Naive thymus-derived CD4-positive, alpha-beta T cell (primary cell): ENCODE measurements at regions not wholly inside any gene's neighbourhood (a gene's known extent, or its start where the extent isn't known, plus 50 kb on each side); places are given as distances from the start of the nearest gene placed in this dataset.

Source experiments
- ATAC-seq: fragments of 150-1000 bp; cut with Tn5 transposase; 2 replicates; pipeline ENCODE4 v1.10.0; 2021; ENCODE audit warnings: mild to moderate bottlenecking, moderate library complexity
- CTCF ChIA-PET: fragments of 350-600 bp; sonication (Branson Sonifier 250); formaldehyde crosslinking; loops from one replicate; lab custom pipeline; 2021; ENCODE audit warnings: antibody characterized with exemption; lab: Charles Lee
- POLR2A ChIA-PET: fragments of 350-600 bp; sonication (Branson Sonifier 250); formaldehyde crosslinking; loops from one replicate; lab custom pipeline; 2021; ENCODE audit warnings: antibody characterized with exemption, inconsistent platforms; lab: Charles Lee
- DNase-seq, 9 donors: peaks; one replicate each; pipeline versions ENCODE4 v3.0.0 to v3.0.0-alpha.2; 2020 to 2022; ENCODE audit warnings: mixed read lengths in 1 of 9
- H3K27ac ChIP-seq: one replicate; pipeline ENCODE4 v1.7.0; 2013; ENCODE audit warnings: mild to moderate bottlenecking, low read depth, low read length, moderate library complexity
- H3K27me3 ChIP-seq, 2 donors: one replicate each; pipeline ENCODE4 v1.7.0; 2013; ENCODE audit warnings: low read length in 2 of 2, mild to moderate bottlenecking in 2 of 2, moderate library complexity in 2 of 2; ENCODE audit not compliant: control insufficient read depth in 2 of 2, insufficient read depth in 2 of 2
- H3K36me3 ChIP-seq, 3 experiments: 1 replicate in 2 of 3; 2 replicates in 1 of 3; pipeline ENCODE4 v1.7.0; 2013; ENCODE audit warnings: low read length in 3 of 3, mild to moderate bottlenecking in 3 of 3, moderate library complexity in 1 of 3; ENCODE audit not compliant: insufficient read depth in 3 of 3, control insufficient read depth in 2 of 3
- H3K4me1 ChIP-seq, 2 donors: one replicate each; pipeline ENCODE4 v1.7.0; 2013; ENCODE audit warnings: low read length in 2 of 2, mild to moderate bottlenecking in 2 of 2, moderate library complexity in 1 of 2; ENCODE audit not compliant: control insufficient read depth in 2 of 2, insufficient read depth in 2 of 2
- H3K4me3 ChIP-seq: 2 replicates; pipeline ENCODE4 v1.7.0; 2013; ENCODE audit warnings: mild to moderate bottlenecking, low read length
- H3K9me3 ChIP-seq, 3 experiments: 1 replicate in 2 of 3; 2 replicates in 1 of 3; pipeline ENCODE4 v1.7.0; 2013; ENCODE audit warnings: low read length in 3 of 3; ENCODE audit not compliant: control insufficient read depth in 2 of 3
- H3K27ac Mint-ChIP-seq, 9 donors: one replicate each; pipeline ENCODE4 v1.8.0; 2020 to 2022; ENCODE audit warnings: mixed read lengths in 9 of 9, mild to moderate bottlenecking in 8 of 9, moderate library complexity in 5 of 9, inconsistent platforms in 2 of 9
- H3K27me3 Mint-ChIP-seq, 5 donors: one replicate each; pipeline ENCODE4 v1.8.0; 2021 to 2022; ENCODE audit warnings: mixed read lengths in 5 of 5, mild to moderate bottlenecking in 1 of 5
- H3K36me3 Mint-ChIP-seq, 5 donors: one replicate each; pipeline ENCODE4 v1.8.0; 2020 to 2022; ENCODE audit warnings: mixed read lengths in 5 of 5, mild to moderate bottlenecking in 3 of 5, inconsistent platforms in 1 of 5
- H3K4me1 Mint-ChIP-seq, 7 donors: one replicate each; pipeline ENCODE4 v1.8.0; 2020 to 2022; ENCODE audit warnings: mixed read lengths in 7 of 7, mild to moderate bottlenecking in 3 of 7, inconsistent platforms in 1 of 7
- H3K4me3 Mint-ChIP-seq, 10 donors: one replicate each; pipeline ENCODE4 v1.8.0; 2020 to 2022; ENCODE audit warnings: mild to moderate bottlenecking in 10 of 10, mixed read lengths in 10 of 10, moderate library complexity in 6 of 10, inconsistent platforms in 2 of 10
- H3K9me3 Mint-ChIP-seq, 11 donors: one replicate each; pipeline ENCODE4 v1.8.0; 2020 to 2022; ENCODE audit warnings: mixed read lengths in 11 of 11, mild to moderate bottlenecking in 4 of 11, inconsistent platforms in 1 of 11, moderate library complexity in 1 of 11
- intact Hi-C, 2 donors: fragments of 100-400 bp; cut with micrococcal nuclease; formaldehyde crosslinking; loops; one replicate each; pipeline ENCODE4 v1.15.1; 2023

DNA sequence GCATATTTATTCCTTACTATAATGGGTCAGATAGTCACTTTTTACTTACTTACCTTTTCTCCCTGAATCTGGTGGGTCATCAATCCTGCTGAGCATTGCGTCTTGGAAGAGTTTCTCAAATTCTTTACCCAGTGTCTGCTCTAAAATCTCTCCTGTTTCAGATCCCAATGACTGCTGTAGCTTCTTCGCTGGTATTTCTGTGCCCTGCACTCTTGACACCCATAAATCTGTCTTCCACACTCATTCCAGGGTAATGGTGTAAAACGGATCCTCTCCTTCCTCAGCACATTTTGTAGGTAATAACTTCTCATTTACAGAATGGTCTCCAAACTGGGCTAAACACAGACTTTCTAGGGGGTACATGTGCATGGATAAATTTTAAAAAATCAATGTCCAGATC is 407.4 kb downstream of the DMAC1 start:
- H3K27ac Mint-ChIP-seq: no peak overlapping the region
- ChIA-PET CTCF (no interaction called here), POLR2A (no interaction called here)
- H3K9me3 ChIP-seq: no peaks in the 10 kb centered on the region
- no peak overlapping the region for H3K4me3 Mint-ChIP-seq
- no peaks in the 10 kb centered on the region for H3K36me3 ChIP-seq
- H3K4me3 ChIP-seq: no peak overlapping the region
- no peaks in the 10 kb centered on the region for H3K9me3 Mint-ChIP-seq
- intact Hi-C loops: no loop called here
- H3K27ac ChIP-seq: no peak overlapping the region
- peaks cover 10 to 17% (median 12%) of the 10 kb centered on the region in 5 donors for H3K27me3 Mint-ChIP-seq
- DNase-seq (no peak), ATAC-seq (no peak)
- no peaks in the 10 kb centered on the region for H3K4me1 Mint-ChIP-seq
- no peaks in the 10 kb centered on the region for H3K36me3 Mint-ChIP-seq
- H3K27me3 ChIP-seq: no peaks in the 10 kb centered on the region
- H3K4me1 ChIP-seq: no peaks in the 10 kb centered on the region

DNA sequence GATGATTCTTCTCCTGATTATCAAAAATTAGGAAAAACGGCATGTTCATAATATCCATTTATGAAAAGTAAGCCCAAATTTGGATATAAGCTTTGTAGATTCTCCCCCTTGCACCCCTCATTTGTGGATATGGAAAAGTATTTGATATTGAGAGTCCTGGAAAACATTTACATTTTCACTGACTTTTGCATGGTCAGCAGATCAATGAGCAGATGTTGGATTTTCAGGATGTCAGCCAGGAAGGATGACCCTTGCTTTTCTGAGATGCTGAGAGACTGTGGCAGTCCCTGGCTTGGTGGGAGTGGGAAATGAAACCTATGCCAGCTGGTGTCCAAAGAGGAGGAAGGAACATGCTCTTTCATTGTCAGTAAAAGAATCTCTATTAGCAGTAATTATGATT is 410.8 kb downstream of the DMAC1 start:
- Histone ChIP-seq H3K27me3 (no peaks in the 10 kb centered on the region), H3K4me3 (no peak overlapping the region), H3K36me3 (no peaks in the 10 kb centered on the region), H3K4me1 (no peaks in the 10 kb centered on the region), H3K27ac (no peak overlapping the region), H3K9me3 (no peaks in the 10 kb centered on the region)
- POLR2A ChIA-PET: no interaction called here
- no peak overlapping the region for H3K27ac Mint-ChIP-seq
- peaks cover 4 to 17% (median 9%) of the 10 kb centered on the region in 5 donors for H3K27me3 Mint-ChIP-seq
- no peaks in the 10 kb centered on the region for H3K9me3 Mint-ChIP-seq
- H3K4me3 Mint-ChIP-seq: no peak overlapping the region
- intact Hi-C loops: no loop called here
- DNase-seq: no peak
- H3K36me3 Mint-ChIP-seq: no peaks in the 10 kb centered on the region
- no peak for ATAC-seq
- CTCF ChIA-PET: no interaction called here
- no peaks in the 10 kb centered on the region for H3K4me1 Mint-ChIP-seq

DNA sequence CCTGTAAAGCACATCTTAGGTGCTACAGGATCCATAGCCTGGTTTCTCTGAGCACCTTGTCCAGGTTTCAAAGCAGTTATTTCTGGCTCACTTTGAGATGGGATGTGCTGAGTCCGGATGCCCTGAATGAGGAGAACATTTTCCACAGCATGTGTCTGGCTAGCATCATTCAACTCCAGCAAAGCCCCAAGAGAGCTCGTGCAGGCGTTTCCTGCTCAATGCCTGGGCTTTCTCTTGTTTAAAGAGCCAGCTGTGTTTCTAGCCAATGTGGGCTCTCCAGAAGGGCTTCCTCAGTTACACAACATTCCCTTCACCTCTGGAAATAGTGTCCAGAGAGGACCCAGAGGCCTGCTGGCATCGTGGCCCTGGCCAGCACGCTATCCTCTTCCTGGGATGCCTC is 411.7 kb downstream of the DMAC1 start:
- ChIA-PET POLR2A (no interaction called here), CTCF (no interaction called here)
- Histone ChIP-seq H3K36me3 (no peaks in the 10 kb centered on the region), H3K27me3 (no peaks in the 10 kb centered on the region), H3K4me1 (no peaks in the 10 kb centered on the region), H3K9me3 (no peaks in the 10 kb centered on the region), H3K27ac (no peak overlapping the region), H3K4me3 (no peak overlapping the region)
- intact Hi-C loops: no loop called here
- Mint-ChIP-seq H3K27me3 (peaks cover 4 to 14% (median 9%) of the 10 kb centered on the region in 5 donors), H3K4me3 (no peak overlapping the region), H3K9me3 (no peaks in the 10 kb centered on the region), H3K4me1 (no peaks in the 10 kb centered on the region), H3K27ac (no peak overlapping the region), H3K36me3 (no peaks in the 10 kb centered on the region)
- ATAC-seq (no peak), DNase-seq (no peak)

DNA sequence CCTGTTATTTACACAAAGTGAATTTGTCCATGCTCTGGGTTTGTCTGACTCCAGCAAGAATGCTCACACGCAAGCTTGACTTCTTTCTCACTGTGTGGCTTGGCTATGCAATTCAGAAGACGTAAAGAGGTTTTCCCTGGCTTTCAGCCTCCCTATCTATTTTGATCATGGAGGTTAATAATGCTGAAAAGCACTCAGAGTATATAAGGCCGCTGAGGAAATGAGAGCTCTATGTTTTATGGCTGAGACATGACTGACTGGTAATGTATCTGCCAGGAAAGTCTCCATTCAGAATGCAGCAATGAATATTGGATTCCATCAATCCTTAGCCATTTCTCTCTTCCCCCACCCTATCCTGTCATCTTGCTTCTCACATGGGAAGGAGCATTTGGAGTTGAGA is 417.3 kb downstream of the DMAC1 start:
- Histone ChIP-seq H3K4me3 (no peak overlapping the region), H3K27me3 (no peaks in the 10 kb centered on the region), H3K4me1 (no peaks in the 10 kb centered on the region), H3K36me3 (no peaks in the 10 kb centered on the region), H3K9me3 (no peaks in the 10 kb centered on the region), H3K27ac (no peak overlapping the region)
- Mint-ChIP-seq H3K27me3 (peaks cover 0 to 22% (median 7%) of the 10 kb centered on the region in 5 donors), H3K27ac (no peak overlapping the region), H3K4me3 (no peak overlapping the region), H3K4me1 (no peaks in the 10 kb centered on the region), H3K9me3 (no peaks in the 10 kb centered on the region), H3K36me3 (no peaks in the 10 kb centered on the region)
- POLR2A ChIA-PET: no interaction called here
- no peak for DNase-seq
- no peak for ATAC-seq
- CTCF ChIA-PET: no interaction called here
- intact Hi-C loops: no loop called here

DNA sequence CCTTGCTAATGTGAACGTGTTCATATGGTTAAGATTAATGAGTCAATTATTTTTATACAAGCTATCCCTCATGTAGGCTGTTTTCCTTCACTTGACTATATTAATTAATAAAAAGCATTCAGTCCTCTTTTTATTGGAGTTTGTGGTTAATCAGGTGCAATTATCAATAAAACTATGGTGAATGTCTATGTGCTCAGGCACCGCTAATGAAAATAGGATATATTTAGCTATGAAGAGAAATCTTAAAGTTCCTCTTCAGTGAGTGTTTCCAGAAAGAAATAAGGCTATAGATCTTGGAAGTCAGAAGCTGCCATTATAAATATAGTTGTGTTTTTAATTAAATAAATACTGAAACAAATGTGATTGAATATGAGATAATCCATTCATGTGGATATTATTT is 422.1 kb downstream of the DMAC1 start:
- CTCF ChIA-PET: no interaction called here
- H3K4me3 Mint-ChIP-seq: no peak overlapping the region
- ATAC-seq (no peak), DNase-seq (no peak)
- peaks cover 0 to 17% (median 3%) of the 10 kb centered on the region in 5 donors for H3K27me3 Mint-ChIP-seq
- H3K36me3 Mint-ChIP-seq: no peaks in the 10 kb centered on the region
- no peaks in the 10 kb centered on the region for H3K4me1 Mint-ChIP-seq
- Histone ChIP-seq H3K9me3 (no peaks in the 10 kb centered on the region), H3K27ac (no peak overlapping the region), H3K36me3 (no peaks in the 10 kb centered on the region), H3K4me3 (no peak overlapping the region), H3K4me1 (no peaks in the 10 kb centered on the region), H3K27me3 (no peaks in the 10 kb centered on the region)
- H3K9me3 Mint-ChIP-seq: peaks cover 0 to 3% (median 0%) of the 10 kb centered on the region in 11 donors
- POLR2A ChIA-PET: no interaction called here
- H3K27ac Mint-ChIP-seq: no peak overlapping the region
- intact Hi-C loops: no loop called here

DNA sequence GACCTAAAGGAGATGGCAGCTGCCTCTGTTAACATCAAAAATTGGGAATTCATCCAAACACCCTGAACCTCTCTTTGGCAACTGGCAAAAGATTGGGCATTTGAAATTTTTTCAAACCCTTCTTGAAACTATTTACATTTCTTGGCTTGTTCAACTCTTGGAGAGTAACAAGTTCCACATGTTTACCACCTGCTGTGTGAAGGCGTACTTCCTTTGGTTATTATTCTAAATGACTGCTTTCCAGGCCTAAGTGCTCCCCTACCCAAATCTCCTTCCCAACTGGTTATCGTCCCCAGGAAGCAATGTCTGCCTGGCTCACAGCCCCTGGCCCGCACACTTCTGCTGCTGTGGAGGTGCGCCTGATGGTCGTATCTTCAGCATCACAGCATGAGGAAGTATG is 422.7 kb downstream of the DMAC1 start:
- H3K27me3 Mint-ChIP-seq: peaks cover 0 to 17% (median 3%) of the 10 kb centered on the region in 5 donors
- ChIA-PET CTCF (no interaction called here), POLR2A (no interaction called here)
- H3K36me3 Mint-ChIP-seq: no peaks in the 10 kb centered on the region
- Histone ChIP-seq H3K4me3 (no peak overlapping the region), H3K4me1 (no peaks in the 10 kb centered on the region), H3K27me3 (no peaks in the 10 kb centered on the region), H3K36me3 (no peaks in the 10 kb centered on the region), H3K9me3 (no peaks in the 10 kb centered on the region), H3K27ac (no peak overlapping the region)
- no peak overlapping the region for H3K4me3 Mint-ChIP-seq
- DNase-seq (no peak), ATAC-seq (no peak)
- H3K4me1 Mint-ChIP-seq: no peaks in the 10 kb centered on the region
- intact Hi-C loops: no loop called here
- H3K9me3 Mint-ChIP-seq: peaks cover 0 to 3% (median 0%) of the 10 kb centered on the region in 11 donors
- H3K27ac Mint-ChIP-seq: no peak overlapping the region

DNA sequence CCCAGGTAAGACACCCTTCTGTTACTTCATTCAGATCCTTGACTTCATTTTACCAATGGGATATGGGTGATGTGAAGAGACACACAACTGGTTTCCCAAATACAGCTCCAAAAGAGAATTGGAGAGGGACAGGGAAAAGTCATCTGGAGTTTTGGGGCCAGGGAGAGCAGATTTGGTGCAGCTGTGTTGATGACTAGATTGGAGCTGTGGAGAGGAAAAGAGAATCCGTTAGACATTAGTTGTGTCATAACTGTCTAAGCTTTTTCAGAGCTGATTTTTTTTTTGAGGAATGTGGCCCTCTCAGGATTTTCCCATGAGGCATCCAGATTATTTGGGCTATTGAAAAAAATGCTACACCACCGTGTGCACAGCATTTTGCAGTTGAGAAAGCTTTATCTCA is 423.4 kb downstream of the DMAC1 start:
- POLR2A ChIA-PET: no interaction called here
- intact Hi-C loops: no loop called here
- H3K4me1 ChIP-seq: no peaks in the 10 kb centered on the region

More for the DNA sequence above, 423.4 kb downstream of the DMAC1 start:
- no peak for DNase-seq
- Histone ChIP-seq H3K36me3 (no peaks in the 10 kb centered on the region), H3K27me3 (no peaks in the 10 kb centered on the region), H3K4me3 (no peak overlapping the region), H3K9me3 (no peaks in the 10 kb centered on the region), H3K27ac (no peak overlapping the region)
- Mint-ChIP-seq H3K36me3 (no peaks in the 10 kb centered on the region), H3K9me3 (peaks cover 0 to 3% (median 0%) of the 10 kb centered on the region in 11 donors), H3K4me1 (no peaks in the 10 kb centered on the region), H3K27ac (no peak overlapping the region), H3K4me3 (no peak overlapping the region), H3K27me3 (peaks cover 0 to 17% (median 3%) of the 10 kb centered on the region in 5 donors)
- ATAC-seq: no peak
- CTCF ChIA-PET: interaction anchor here (0.7 kb wide), 1 partner anchor 1919 kb away, joined by 3 read pairs; no protein-coding TSS in a partner anchor
